PC-3 (cell line): ENCODE measurements at regions not wholly inside any gene's neighbourhood (a gene's known extent, or its start where the extent isn't known, plus 50 kb on each side); places are given as distances from the start of the nearest gene placed in this dataset.

ENCODE experiments used
- EZH2 ChIP-seq: fragments of 300-600 bp; sonication (generic); IDR thresholded peaks from one replicate; pipeline ENCODE4 v1.6.1; 2017; ENCODE audit warnings: antibody characterized with exemption, mild to moderate bottlenecking, low read length; ENCODE audit not compliant: unreplicated experiment
- TF ChIP-seq, protein P1 (sequence below): fragments of 300-600 bp; sonication (generic); conservative IDR thresholded peaks from 2 replicates; pipeline ENCODE4 v1.5.1; 2017; ENCODE audit warnings: antibody characterized with exemption, low read depth, mild to moderate bottlenecking, low read length

- no peak for TF ChIP-seq EZH2
- TF ChIP-seq, protein P1, sequence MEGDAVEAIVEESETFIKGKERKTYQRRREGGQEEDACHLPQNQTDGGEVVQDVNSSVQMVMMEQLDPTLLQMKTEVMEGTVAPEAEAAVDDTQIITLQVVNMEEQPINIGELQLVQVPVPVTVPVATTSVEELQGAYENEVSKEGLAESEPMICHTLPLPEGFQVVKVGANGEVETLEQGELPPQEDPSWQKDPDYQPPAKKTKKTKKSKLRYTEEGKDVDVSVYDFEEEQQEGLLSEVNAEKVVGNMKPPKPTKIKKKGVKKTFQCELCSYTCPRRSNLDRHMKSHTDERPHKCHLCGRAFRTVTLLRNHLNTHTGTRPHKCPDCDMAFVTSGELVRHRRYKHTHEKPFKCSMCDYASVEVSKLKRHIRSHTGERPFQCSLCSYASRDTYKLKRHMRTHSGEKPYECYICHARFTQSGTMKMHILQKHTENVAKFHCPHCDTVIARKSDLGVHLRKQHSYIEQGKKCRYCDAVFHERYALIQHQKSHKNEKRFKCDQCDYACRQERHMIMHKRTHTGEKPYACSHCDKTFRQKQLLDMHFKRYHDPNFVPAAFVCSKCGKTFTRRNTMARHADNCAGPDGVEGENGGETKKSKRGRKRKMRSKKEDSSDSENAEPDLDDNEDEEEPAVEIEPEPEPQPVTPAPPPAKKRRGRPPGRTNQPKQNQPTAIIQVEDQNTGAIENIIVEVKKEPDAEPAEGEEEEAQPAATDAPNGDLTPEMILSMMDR: no peak
These were observed 69.8 kb upstream of the SLC4A7 start for GRCh38 chr3:27553886-27554540.
